ENCODE measurements at regions not wholly inside any gene's neighbourhood (a gene's known extent, or its start where the extent isn't known, plus 50 kb on each side); places are given as distances from the start of the nearest gene placed in this dataset.

- POLR2A ChIA-PET: interaction anchor here (0.7 kb wide), 2 partner anchors 32 to 192 kb away, joined by 4 to 5 read pairs; no protein-coding TSS in a partner anchor
- H2AFZ ChIP-seq (ENCODE audit: control insufficient read depth, low read depth, low read length): no peak overlapping the region
- no peaks in the 10 kb centered on the region for H3K27me3 ChIP-seq (replicated peaks in 1 of 2; ENCODE audit: control insufficient read depth in 2 of 2, insufficient read depth in 2 of 2, low read length in 1 of 2)
- no peaks in the 10 kb centered on the region for H3K9me3 ChIP-seq (replicated peaks; ENCODE audit: control insufficient read depth, insufficient read depth, low read length)
- no peak for FAIRE-seq
- no peaks in the 10 kb centered on the region for H3K36me3 ChIP-seq (ENCODE audit: control insufficient read depth in 2 of 2, insufficient read depth in 2 of 2, low read length in 1 of 2)
- H3K27ac ChIP-seq (ENCODE audit: control insufficient read depth, insufficient read depth): no peak overlapping the region
- H3K79me2 ChIP-seq (ENCODE audit: control insufficient read depth, insufficient read depth, low read length): no peaks in the 10 kb centered on the region
- no peak for ATAC-seq
- no peak for DNase-seq (ENCODE audit: low read depth, low spot score)
- H3K4me2 ChIP-seq (ENCODE audit: control insufficient read depth, insufficient read depth): no peak overlapping the region
- CTCF ChIA-PET: no interaction called here
- intact Hi-C loops (cut with micrococcal nuclease; ENCODE audit: unreplicated experiment): no loop called here
- SMC1A ChIA-PET (ENCODE audit: uncharacterized antibody, unreplicated experiment): no interaction called here
- no peaks in the 10 kb centered on the region for H3K4me1 ChIP-seq (ENCODE audit: control insufficient read depth, insufficient read depth, low read length)
- in situ Hi-C loops (cut with MboI): no loop called here
- no peaks in the 10 kb centered on the region for H4K20me1 ChIP-seq (ENCODE audit: control insufficient read depth, insufficient read depth)
- no peak overlapping the region for H3K9ac ChIP-seq (ENCODE audit: control insufficient read depth, insufficient read depth, low read length)
- RAD21 ChIA-PET (ENCODE audit: unreplicated experiment): interaction anchor here (0.6 kb wide), 2 partner anchors 130 to 602 kb away, joined by 3 read pairs; no protein-coding TSS in a partner anchor
- no TSS peak for BruUV-seq (replicated peaks)
- 37% methylated on average over 4 of the region's 4 CpGs for WGBS (ENCODE audit: insufficient coverage, insufficient replicate concordance, low lambda C conversion rate, missing lambda C conversion rate)
- no peak overlapping the region for H3K4me3 ChIP-seq
- TF ChIP-seq, protein P1, sequence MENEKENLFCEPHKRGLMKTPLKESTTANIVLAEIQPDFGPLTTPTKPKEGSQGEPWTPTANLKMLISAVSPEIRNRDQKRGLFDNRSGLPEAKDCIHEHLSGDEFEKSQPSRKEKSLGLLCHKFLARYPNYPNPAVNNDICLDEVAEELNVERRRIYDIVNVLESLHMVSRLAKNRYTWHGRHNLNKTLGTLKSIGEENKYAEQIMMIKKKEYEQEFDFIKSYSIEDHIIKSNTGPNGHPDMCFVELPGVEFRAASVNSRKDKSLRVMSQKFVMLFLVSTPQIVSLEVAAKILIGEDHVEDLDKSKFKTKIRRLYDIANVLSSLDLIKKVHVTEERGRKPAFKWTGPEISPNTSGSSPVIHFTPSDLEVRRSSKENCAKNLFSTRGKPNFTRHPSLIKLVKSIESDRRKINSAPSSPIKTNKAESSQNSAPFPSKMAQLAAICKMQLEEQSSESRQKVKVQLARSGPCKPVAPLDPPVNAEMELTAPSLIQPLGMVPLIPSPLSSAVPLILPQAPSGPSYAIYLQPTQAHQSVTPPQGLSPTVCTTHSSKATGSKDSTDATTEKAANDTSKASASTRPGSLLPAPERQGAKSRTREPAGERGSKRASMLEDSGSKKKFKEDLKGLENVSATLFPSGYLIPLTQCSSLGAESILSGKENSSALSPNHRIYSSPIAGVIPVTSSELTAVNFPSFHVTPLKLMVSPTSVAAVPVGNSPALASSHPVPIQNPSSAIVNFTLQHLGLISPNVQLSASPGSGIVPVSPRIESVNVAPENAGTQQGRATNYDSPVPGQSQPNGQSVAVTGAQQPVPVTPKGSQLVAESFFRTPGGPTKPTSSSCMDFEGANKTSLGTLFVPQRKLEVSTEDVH (IDR thresholded peaks at IDR 0.05; ENCODE audit: low read depth, partially characterized antibody): no peak
- TF ChIP-seq PAX5 (IDR thresholded peaks at IDR 0.05; ENCODE audit: borderline replicate concordance, low read depth, low read length) (no peak), RAD51 (IDR thresholded peaks at IDR 0.05) (no peak), CEBPB (IDR thresholded peaks at IDR 0.05; ENCODE audit: borderline replicate concordance in 1 of 2, low read depth in 2 of 2, low read length in 2 of 2) (no peak), SPI1 (IDR thresholded peaks at IDR 0.05; ENCODE audit: borderline replicate concordance, insufficient read depth, low read depth, low read length) (no peak), STAT3 (IDR thresholded peaks at IDR 0.05; ENCODE audit: low read depth, low read length) (no peak), FOS (IDR thresholded peaks at IDR 0.05; ENCODE audit: borderline replicate concordance, extremely low read depth, insufficient read length) (no peak), HDGF (IDR thresholded peaks at IDR 0.05) (no peak), IRF4 (IDR thresholded peaks at IDR 0.05; ENCODE audit: low read depth, low read length) (no peak), BACH1 (IDR thresholded peaks at IDR 0.05; ENCODE audit: borderline replicate concordance) (no peak), ESRRA (IDR thresholded peaks at IDR 0.05; ENCODE audit: low read length) (no peak), SUZ12 (IDR thresholded peaks at IDR 0.05; ENCODE audit: unreplicated experiment) (no peak)
- TF ChIP-seq, protein P2, sequence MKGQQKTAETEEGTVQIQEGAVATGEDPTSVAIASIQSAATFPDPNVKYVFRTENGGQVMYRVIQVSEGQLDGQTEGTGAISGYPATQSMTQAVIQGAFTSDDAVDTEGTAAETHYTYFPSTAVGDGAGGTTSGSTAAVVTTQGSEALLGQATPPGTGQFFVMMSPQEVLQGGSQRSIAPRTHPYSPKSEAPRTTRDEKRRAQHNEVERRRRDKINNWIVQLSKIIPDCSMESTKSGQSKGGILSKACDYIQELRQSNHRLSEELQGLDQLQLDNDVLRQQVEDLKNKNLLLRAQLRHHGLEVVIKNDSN (IDR thresholded peaks at IDR 0.05; ENCODE audit: borderline replicate concordance, extremely low read length, insufficient read depth, low read depth, low read length): no peak
- TF ChIP-seq, protein P3, sequence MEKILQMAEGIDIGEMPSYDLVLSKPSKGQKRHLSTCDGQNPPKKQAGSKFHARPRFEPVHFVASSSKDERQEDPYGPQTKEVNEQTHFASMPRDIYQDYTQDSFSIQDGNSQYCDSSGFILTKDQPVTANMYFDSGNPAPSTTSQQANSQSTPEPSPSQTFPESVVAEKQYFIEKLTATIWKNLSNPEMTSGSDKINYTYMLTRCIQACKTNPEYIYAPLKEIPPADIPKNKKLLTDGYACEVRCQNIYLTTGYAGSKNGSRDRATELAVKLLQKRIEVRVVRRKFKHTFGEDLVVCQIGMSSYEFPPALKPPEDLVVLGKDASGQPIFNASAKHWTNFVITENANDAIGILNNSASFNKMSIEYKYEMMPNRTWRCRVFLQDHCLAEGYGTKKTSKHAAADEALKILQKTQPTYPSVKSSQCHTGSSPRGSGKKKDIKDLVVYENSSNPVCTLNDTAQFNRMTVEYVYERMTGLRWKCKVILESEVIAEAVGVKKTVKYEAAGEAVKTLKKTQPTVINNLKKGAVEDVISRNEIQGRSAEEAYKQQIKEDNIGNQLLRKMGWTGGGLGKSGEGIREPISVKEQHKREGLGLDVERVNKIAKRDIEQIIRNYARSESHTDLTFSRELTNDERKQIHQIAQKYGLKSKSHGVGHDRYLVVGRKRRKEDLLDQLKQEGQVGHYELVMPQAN (conservative IDR thresholded peaks at IDR 0.05): no peak
- TF ChIP-seq, protein P4, sequence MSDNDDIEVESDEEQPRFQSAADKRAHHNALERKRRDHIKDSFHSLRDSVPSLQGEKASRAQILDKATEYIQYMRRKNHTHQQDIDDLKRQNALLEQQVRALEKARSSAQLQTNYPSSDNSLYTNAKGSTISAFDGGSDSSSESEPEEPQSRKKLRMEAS (IDR thresholded peaks at IDR 0.05; ENCODE audit: low read depth, low read length): no peak
Measured at GRCh38 chr11:111049131-111049530, 196.4 kb upstream of the POU2AF2 start.

Measured in GM12878 (cell line).